ENCODE measurements at regions not wholly inside any gene's neighbourhood (a gene's known extent, or its start where the extent isn't known, plus 50 kb on each side); places are given as distances from the start of the nearest gene placed in this dataset.
"Not testable (repeated sequence)": the region's sequence is repeated elsewhere in the genome, so short reads cannot be mapped to it uniquely, and the experiment has no call there.

- TF ChIP-seq CTCF (IDR thresholded peaks at IDR 0.05); EZH2 (IDR thresholded peaks at IDR 0.05; ENCODE audit: borderline replicate concordance, insufficient read depth, low read depth, low read length, poor library complexity, severe bottlenecking): not testable (repeated sequence)
These were observed 89.5 kb upstream of the PLGLB2 start for GRCh38 chr2:87658357-87658756.
